ENCODE measurements at regions not wholly inside any gene's neighbourhood (a gene's known extent, or its start where the extent isn't known, plus 50 kb on each side); places are given as distances from the start of the nearest gene placed in this dataset.
"Not testable (repeated sequence)": the region's sequence is repeated elsewhere in the genome, so short reads cannot be mapped to it uniquely, and the experiment has no call there.

DNA sequence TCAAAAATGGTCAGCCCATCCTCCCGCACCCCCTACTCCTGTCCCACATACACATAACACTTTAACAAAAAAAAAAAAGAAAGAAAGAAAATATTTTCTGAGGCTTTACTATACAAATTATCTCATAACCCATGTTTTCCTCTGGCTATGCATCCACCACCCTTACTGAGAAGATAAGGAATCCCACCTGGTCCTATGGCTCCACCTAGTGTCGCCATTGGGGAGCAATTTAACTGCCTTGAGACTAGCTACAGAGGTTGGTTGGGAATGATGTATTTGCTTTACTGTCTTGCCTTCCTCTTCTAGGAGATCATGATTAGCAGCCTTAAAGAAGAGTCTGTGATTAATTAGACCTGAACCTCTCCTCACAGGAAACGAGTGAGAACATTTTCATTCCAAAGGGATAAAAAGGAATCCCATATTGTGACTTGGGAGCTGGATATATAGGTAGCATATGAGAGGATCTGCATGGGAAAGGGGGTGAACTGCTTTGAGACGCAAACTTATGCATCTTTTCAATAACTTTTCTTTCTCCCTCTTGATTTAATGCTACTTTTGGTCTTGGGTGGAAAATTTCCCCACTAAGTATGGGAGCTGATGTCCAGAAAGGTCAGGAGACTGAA lies 77.7 kb upstream of the SELENOP start:
- peak; percentile 93 for DNase-seq

DNA sequence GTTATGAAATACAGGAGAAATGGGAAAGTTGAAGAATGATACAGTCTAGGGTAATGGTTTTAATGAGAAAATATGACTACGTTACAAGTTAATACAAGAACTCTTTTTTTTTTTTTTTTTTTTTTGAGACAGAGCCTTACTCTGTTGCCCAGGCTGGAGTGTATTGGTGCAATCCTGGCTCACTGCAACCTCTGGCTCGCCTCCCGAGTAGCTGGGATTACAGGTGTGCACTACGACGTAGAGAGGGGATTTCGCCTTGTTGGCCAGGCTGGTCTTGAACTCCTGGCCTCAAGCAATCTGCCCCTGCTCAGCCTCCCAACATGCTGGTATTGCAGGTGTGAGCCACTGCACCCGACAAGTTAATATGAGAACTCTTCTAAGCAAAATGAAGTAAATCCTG lies 77.1 kb upstream of the SELENOP start:
- DNase-seq = no peak

DNA sequence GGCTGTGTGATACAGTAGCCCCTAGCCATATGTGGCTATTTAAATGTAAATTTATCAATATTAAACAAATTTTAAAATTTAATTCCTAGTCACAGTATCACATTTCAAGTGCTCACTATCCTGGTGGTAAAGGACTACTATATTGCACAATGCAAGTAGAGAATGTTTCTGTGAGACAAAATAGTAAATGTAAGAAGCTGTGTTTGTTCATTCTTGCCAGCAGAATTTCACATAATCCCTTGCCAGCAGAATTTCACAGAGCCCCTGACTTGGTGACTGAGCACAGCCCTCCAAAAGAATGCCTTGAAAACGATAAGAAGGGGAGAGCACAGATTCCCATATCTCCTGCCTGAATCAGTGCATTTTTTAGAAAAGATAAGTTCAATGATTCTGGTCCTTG lies 75.9 kb upstream of the SELENOP start:
- no peak for DNase-seq

DNA sequence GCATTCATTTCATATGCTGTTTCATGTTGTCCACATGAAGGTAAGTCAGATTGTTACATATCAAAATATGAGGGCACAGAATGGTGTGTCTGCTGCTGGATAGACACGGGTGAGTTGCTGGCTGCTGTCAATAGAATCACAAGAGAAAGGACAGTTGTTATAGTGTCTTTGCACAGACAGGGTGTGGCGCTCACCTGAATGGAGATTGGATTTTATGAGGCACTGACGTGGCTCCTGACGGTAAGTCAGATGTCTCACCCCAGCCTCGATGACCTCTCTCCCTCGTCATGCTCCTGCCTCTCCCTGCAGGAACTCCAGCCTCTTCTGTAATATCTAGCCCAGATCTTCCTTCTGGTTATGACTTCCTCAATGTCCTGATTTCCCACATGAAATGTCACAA lies 75.4 kb upstream of the SELENOP start:
- DNase-seq = no peak

DNA sequence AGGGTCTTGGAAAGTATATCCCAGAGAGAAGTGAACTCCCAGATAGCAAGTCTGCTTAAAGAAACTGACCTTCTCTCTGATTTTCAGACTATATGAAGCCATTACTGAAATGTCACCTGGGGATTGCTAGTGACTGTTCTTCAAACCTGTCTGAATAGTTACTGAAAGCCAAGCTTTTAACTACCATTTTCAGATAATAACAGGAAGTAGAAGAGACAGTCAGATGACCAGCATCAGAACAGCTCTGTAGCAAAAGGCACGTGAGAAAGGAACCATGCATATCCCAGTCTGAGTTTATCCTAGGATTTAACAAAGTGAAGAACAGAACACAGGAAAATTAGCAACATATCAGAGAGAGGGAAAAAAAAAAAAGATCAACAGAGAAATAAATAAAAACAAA lies 74.9 kb upstream of the SELENOP start:
- DNase-seq = no peak

DNA sequence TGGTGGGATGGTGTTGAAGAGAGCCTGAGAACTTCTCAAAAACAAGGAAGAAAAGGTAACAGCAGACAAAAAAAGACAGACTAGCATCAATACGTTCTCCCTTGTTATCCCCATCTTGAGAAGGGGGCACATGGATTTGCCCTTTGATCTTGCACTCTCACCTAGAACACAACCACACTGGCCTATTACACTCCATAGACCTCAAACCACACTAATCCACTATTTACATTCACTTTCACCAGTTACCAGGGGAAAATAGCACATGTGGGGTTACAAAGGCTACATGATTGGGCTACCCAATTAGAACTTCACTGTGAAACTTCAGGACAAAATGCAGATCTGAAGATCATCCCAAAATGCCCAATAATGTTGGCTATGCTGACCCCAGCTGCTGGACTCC lies 72.6 kb upstream of the SELENOP start:
- no peak for DNase-seq

DNA sequence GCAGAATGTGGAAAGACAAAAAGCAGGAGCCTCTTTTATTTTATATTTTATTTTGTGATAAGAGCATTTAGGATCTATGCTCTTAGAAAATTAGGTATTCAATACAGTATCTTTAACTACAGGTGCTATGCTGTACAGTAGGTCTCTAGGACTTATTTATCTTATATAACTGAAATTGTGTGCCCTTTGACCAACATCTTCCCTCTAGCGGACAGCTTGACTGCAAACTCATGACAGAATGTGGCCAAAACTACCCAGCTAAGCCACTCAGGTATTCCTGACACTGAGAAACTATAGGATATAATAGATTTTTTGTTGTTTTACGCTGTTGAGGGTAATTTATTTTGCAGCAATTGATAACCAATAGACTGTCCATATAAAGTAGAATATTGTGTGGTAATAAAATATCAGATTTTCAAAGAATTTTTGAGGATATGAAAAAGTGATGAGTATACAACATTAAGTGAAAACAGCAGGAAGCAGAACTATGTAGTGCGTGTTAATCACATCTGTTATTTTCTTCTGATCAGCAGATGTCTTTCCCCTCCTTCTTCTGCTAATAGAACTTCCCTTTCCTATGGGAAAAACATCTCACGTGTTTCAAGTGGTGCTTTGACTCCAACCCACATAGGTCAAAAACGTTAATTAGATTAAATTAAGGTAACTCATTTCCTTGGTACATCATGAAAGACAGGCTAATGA lies 69.9 kb upstream of the SELENOP start:
- DNase-seq = no peak

DNA sequence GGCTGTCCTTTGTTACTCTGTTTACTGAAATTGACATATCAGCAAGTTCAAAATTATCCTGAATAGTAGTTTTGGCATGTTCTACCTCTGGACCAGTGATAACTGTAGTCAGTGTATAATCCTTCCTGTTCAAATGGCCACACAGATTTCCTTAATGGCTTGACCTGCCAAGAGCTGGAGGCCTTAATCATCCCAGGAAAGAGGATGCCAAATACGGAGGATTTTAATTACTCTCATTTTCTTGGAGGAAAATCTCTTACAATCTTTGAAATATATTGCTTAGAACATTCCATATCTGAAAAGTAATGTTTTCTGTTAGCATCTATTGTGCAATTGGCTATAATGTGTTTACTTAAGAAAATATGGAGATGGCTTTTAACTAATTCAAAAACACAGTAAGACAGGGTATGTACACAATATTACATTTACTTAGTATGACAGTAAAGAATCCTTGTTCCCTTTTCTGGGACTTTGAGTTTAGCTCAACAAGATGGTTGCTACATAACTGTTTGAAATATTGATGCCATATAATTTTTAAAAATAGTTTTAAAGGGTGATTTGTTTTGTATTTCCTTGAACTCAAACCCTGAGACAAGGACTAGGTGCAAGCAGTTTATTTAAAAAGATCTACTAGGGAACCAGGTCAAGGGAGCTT lies 68.9 kb upstream of the SELENOP start:
- no peak for DNase-seq

DNA sequence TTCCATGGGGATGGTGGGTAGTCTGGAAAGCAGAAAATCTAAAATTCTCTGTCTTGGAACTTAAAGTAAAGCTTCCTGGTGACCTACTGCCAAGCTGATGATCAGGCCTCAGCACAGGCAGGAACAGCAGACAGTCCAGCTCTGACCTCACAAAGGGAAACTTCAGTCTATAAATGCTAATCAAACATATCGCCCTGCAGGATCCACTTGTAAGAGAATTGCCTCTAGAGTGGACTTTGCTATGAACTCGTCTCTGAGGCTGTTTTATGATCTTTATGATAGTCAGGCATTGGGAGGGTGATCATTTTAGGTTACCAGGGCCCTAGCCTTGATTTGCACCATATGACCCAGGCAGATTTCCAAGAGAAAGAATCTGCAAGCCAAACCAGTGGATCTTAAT lies 67.6 kb upstream of the SELENOP start:
- DNase-seq = no peak

DNA sequence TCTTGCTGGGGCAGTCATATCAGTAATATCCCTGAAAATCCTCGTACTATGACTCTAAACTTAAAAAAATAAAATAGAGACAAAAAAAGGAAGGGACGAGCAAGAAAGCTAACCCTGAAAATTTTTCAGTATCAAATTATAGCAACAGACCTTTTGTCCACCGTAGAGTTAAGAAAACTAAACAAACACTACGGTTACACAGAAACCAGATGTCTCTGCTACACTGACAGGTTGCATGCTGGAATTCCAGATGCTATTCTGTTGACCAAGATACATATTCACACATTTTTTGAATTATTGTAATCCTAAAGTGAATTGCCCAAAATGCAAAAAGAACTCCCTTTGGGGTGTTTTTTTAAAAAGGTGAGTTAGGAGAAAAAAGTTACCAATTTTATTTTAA lies 66.9 kb upstream of the SELENOP start:
- DNase-seq = no peak

DNA sequence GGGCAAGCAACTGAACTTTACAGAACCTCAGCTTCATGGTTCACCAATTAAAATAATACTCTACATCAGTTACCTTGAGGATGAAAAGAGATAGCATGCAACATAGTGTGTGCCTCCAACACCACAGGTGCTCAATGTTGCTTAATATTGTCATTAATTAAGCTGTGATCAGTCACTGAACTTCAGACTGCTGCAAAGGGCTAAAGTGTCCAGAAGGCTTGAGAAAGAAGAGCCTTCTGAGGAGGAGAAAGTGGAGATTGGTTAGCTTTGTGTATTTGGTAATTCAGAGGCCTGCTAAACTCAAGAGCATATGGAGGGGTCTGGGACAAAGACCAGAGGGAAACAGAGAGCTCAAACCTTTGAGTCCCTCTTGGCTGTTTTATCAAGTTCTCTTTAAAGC lies 66.3 kb upstream of the SELENOP start:
- no peak for DNase-seq

DNA sequence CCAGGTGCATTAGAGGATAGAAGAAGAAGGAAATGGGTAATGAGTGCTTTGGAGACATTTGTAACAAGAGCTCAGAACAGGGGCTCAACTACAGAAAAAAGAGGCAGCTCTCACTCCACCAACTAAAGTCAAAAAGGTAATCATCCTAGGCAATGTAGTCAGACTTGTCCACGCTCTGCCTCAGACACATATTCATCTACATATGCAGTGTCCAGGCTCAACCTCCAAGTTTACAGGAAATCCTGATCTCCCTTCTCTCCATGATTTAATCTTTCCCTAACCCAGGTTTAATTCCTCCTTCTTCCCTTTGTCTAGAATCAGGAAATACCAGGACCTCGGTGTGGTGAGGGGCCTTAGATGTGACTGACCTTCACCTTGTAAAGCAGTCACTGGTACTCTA lies 65.7 kb upstream of the SELENOP start:
- no peak for DNase-seq

DNA sequence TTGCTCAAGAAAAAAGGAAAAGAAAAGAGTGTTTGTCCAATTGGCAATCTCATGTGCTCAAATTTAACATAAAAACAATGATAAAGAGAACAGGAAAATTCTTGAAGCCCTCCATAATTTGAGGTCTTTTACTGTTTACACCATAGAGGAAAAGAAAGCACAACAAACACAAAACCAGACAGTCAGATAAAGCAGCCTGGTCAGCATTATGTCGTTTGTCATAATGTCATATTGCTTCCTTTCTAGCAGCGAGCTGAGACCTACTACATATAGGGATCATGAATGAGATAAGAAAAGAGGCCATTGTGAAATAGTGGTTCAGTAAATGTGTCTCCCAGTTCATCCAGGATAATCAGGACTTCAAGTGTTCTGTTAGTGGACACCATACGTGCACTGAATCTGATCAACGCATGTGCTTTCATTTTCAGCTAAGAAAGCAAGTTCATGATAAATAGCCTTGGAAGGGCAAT lies 64.7 kb upstream of the SELENOP start:
- peak; percentile 20 for DNase-seq

DNA sequence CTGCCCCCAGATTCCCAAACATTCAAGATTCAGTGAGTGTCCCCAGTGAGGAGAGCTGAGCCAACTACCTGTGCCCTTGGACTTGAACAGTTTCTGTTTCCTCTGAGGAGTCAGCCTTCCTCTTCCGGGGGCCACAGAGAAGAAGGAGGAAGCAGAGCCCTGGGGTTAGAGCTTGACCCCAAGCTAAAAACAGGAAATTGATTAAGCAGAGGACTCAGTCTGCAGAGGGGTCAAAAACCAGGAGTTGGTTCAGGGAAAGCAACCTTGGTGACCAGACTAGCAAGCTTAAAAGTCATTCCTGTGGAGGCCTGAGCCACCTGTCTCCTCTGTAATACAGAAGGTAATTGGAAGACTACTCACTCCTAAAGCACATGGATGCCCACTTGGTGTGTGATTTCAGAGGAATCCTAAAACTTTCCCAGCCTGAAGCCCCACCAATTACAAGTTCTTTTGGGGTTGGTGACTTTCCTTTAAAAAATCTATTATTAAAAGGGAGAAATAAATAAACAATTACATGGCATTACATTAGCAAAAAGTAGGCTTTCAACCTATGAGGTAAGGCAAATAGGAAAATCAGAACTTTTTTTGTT lies 64.2 kb upstream of the SELENOP start:
- DNase-seq = no peak

DNA sequence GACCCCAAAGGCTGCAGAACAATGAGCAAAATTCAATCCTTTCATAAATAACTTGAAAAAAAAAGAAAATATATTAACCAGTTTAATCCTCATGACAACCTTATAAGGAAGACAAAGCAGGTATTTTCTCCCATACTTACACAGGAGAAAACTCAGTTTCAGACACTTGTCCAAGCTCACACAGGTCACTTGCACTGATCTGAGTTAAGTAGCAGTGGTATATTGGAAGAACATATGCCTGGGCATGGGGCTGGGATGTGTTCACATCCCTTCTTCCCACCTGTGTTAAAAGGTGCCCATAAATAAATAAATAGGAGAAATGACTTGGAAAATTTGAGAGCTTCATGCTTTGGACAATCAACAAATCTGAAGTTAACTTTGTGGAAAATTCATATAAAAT lies 63.5 kb upstream of the SELENOP start:
- DNase-seq = no peak

DNA sequence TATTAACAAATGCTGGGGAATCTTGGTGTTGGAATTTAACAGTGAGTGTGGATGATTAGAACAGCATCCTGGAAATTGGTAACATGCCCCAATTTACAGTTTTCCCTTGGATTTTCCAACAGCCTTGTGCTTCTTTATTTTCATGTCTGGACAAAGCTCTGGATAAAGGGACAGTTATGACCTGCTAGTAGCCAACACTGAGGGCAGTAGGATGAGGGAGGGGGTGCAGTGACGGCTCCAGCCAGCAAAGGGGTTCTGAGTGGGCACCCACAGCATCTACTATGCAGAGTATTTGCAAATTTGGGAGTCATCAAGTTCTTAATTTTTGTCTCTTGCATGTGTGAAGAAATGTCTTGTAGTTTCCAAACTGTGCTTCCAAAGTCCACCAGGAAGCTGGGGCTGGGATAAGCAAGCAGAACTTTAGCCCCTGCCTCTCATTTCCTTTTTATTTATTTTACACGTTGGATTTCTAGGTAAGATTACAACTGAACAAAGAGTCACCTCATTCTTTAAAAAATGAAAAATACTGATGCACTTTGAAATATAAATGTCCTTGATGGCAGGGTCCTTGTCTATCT lies 63.0 kb upstream of the SELENOP start:
- DNase-seq = no peak

DNA sequence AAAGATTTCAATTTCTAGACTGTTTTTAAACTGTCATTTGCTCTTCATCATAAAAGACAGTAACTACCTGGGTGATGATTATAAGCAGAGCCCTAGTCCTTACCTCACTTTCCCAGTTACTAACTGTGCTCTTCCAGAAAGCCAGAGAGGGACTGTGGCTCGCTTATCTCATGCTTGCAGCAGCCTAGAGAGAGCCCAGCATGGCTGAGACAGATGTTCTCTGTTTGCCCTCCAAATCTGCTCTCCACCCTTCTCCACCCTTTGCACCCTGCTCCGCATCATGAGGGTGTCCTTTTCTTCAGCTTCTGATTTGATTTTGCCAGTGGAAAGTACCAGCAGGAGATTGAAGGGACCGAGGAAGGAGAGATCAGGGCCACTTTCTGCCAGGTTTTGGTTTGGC lies 61.2 kb upstream of the SELENOP start:
- peak; percentile 90 for DNase-seq

DNA sequence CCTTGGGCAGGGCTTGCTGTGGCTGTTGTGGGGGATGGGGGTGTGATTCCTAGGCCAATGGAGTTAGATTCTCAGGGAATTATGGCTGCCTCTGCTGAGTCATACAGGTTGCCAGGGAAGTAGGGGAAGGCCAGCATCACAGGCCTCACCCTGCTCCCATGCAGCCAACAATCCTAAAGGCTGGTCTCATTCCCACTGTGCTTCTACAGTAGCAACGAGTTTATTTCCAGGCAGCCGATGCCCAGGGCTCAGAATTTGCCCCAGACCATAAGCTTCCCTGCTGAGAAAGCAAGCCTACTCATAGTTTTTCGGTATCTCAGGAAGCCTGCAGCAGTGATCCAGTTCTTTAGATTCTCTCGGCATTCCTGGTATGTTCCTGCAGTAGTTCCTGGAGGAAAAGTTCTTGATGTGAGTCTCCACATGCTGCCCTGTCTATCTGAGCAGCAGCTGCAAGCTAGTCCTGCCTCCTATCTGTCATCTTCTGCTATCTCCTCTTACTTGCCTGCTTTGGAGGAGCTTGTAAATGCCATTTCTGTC lies 59.3 kb upstream of the SELENOP start:
- DNase-seq = no peak

DNA sequence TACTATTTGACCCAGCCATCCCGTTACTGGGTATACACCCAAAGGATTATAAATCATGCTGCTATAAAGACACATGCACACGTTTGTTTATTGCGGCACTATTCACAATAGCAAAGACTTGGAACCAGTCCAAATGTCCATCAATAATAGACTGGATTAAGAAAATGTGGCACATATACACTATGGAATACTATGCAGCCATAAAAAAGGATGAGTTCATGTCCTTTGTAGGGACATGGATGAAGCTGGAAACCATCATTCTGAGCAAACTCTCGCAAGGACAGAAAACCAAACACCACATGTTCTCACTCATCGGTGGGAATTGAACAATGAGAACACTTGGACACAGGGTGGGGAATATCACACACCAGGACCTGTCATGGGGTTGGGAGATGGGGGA lies 56.7 kb upstream of the SELENOP start:
- not testable (repeated sequence) for DNase-seq

DNA sequence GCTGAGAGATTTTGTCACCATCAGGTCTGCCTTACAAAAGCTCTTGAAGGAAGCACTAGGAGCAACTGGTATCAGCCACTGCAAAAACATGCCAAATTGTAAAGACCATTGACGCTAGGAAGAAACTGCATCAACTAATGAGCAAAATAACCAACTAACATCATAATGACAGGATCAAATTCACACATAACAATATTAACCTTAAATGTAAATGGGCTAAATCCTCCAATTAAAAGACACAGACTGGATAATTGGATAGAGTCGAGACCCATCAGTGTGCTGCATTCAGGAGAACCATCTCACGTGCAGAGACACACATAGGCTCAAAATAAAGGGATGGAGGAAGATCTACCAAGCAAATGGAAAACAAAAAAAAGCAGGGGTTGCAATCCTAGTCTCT lies 53.1 kb upstream of the SELENOP start:
- not testable (repeated sequence) for DNase-seq

Data from hematopoietic multipotent progenitor cell treated with erythropoietin and hydrocortisone succinate and interleukin-3 and kit ligand, for 8 days (in vitro differentiated cells).